GM23338 (cell line): ENCODE measurements at regions not wholly inside any gene's neighbourhood (a gene's known extent, or its start where the extent isn't known, plus 50 kb on each side); places are given as distances from the start of the nearest gene placed in this dataset.

Experiments used
- CREB1 ChIP-seq: fragments of 250-450 bp; sonication (Bioruptor Pico); IDR thresholded peaks from 2 replicates; pipeline ENCODE4 v1.5.0; 2020; ENCODE audit warnings: low read depth, mild to moderate bottlenecking, moderate library complexity
- CTCF ChIP-seq, 2 experiments: fragments of 200-600 bp in 1 of 2; sonication (generic) in 1 of 2; conservative IDR thresholded peaks; 2 replicates each; pipeline versions ENCODE4 v1.5.1 to v1.6.1; 2016 to 2017; ENCODE audit warnings: antibody characterized with exemption in 2 of 2, low read depth in 2 of 2, mild to moderate bottlenecking in 2 of 2, moderate library complexity in 1 of 2
- ETS1 ChIP-seq: IDR thresholded peaks from 2 replicates; pipeline ENCODE4 v1.6.1; 2016; ENCODE audit warnings: antibody characterized with exemption
- EZH2 ChIP-seq: fragments of 200-600 bp; sonication (generic); IDR thresholded peaks from one replicate; pipeline ENCODE4 v1.8.0; 2017; ENCODE audit warnings: antibody characterized with exemption, mild to moderate bottlenecking, low read depth; ENCODE audit not compliant: unreplicated experiment
- EZH2phosphoT487 ChIP-seq: fragments of 200-600 bp; sonication (generic); IDR thresholded peaks from one replicate; pipeline ENCODE4 v1.8.1; 2018; ENCODE audit warnings: antibody characterized with exemption; ENCODE audit not compliant: unreplicated experiment
- JUNB ChIP-seq: IDR thresholded peaks from one replicate; pipeline ENCODE4 v1.6.1; 2016; ENCODE audit warnings: antibody characterized with exemption; ENCODE audit not compliant: unreplicated experiment
- POLR2AphosphoS5 ChIP-seq: IDR thresholded peaks from 2 replicates; pipeline ENCODE4 v1.6.1; 2016; ENCODE audit warnings: antibody characterized with exemption, low read depth
- REST ChIP-seq: IDR thresholded peaks from one replicate; pipeline ENCODE4 v1.6.1; 2018; ENCODE audit warnings: antibody characterized with exemption; ENCODE audit not compliant: unreplicated experiment
- ZNF114 ChIP-seq: fragments of 250-450 bp; sonication (Bioruptor Pico); IDR thresholded peaks from 2 replicates; pipeline ENCODE4 v1.5.0; 2020; ENCODE audit warnings: mild to moderate bottlenecking, moderate library complexity

- TF ChIP-seq EZH2phosphoT487 (no peak), CTCF (conservative IDR thresholded peaks at IDR 0.05; ENCODE audit: low read depth in 2 of 2) (0 out of 4 replicates have a peak, but pooled peaks of 1 of the 2 experiments have one; percentile 13), EZH2 (no peak), POLR2AphosphoS5 (no peak), REST (no peak), ZNF114 (no peak), JUNB (no peak), ETS1 (no peak), CREB1 (no peak)
Measured at GRCh38 chr10:30724296-30724695, 94.7 kb upstream of the LYZL2 start.
